ENCODE measurements at regions not wholly inside any gene's neighbourhood (a gene's known extent, or its start where the extent isn't known, plus 50 kb on each side); places are given as distances from the start of the nearest gene placed in this dataset.

DNA sequence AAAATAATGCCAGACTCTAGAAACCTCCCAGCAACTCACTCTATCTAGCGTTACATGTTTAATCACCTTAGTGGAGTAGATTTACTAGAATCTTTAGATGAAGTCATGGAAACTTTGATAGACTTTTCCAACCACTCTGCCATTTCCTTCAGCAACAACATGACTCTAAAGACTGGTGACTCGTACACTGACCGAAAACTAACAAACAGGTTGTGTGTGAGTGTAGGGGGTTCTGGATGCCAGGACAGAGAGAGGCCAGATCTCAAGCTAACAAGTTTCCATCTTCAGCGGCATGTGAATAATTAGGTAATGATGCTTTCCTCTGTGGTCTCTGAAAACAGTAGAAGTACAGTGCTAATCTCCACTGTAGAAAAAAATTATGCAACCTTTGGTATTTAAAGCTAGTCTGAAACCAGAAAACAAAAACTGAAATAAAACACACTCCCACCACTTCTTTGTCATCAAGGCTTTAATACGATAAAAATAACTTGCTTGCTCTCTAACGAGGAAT lies 286.4 kb downstream of the PRDM5 start:
- H3K27me3 Mint-ChIP-seq, result no peaks in the 10 kb centered on the region
- no peaks in the 10 kb centered on the region for H3K9me3 Mint-ChIP-seq
- H3K27ac Mint-ChIP-seq, result no peak overlapping the region
- H3K4me1 Mint-ChIP-seq, result peaks cover 9% of the 10 kb centered on the region
- H3K4me3 Mint-ChIP-seq, result no peak overlapping the region
- DNase-seq (no peak), ATAC-seq (peak; percentile 87)
- H3K36me3 Mint-ChIP-seq (ENCODE audit: low read depth), result no peaks in the 10 kb centered on the region

DNA sequence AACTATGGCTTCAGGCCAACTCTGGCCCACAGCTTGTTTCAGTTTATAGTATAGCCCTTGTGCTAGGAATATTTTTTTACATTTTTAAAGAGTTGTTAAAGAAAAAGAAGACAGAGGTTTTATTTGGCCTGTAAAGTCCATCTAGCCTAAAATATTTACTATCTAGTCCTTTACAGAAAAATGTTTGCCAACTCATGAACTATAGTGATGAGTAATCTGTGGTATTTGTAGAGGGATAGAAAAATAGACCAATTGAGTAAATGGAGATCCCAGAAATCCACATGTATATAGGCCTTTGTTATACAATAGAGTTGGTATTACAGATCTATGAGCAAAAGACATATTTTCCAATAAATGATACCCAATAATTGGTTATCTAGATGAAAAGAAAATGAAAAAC lies 288.7 kb downstream of the PRDM5 start:
- ATAC-seq (no peak), DNase-seq (no peak)
- no peaks in the 10 kb centered on the region for H3K27me3 Mint-ChIP-seq
- H3K4me1 Mint-ChIP-seq, result peaks cover 9% of the 10 kb centered on the region
- H3K36me3 Mint-ChIP-seq (ENCODE audit: low read depth), result no peaks in the 10 kb centered on the region
- H3K9me3 Mint-ChIP-seq, result peaks cover 3% of the 10 kb centered on the region
- no peak overlapping the region for H3K4me3 Mint-ChIP-seq
- H3K27ac Mint-ChIP-seq, result no peak overlapping the region

DNA sequence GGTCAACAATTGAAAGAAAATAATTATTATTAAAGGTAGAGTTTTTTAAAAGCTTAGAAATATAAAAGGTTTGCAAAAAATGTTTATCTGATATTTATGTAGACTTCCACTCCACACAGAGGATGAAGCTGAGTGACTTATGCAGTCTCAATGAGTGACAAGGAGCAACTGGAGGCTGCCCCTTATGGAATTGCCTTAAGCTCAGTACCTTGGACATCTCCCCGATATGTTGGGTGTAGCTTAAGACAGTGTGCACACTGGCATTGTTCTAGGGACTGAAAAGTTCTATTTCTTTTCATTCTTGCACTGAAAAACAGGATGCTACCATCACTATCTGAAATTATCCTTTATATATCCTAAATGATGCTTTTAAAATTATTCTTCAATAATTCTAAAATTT lies 292.1 kb downstream of the PRDM5 start:
- H3K27ac Mint-ChIP-seq, result no peak overlapping the region
- peaks cover 4% of the 10 kb centered on the region for H3K27me3 Mint-ChIP-seq
- no peak overlapping the region for H3K4me3 Mint-ChIP-seq
- peaks cover 25% of the 10 kb centered on the region for H3K9me3 Mint-ChIP-seq
- ATAC-seq (no peak), DNase-seq (no peak)
- no peaks in the 10 kb centered on the region for H3K36me3 Mint-ChIP-seq (ENCODE audit: low read depth)
- H3K4me1 Mint-ChIP-seq, result no peaks in the 10 kb centered on the region

DNA sequence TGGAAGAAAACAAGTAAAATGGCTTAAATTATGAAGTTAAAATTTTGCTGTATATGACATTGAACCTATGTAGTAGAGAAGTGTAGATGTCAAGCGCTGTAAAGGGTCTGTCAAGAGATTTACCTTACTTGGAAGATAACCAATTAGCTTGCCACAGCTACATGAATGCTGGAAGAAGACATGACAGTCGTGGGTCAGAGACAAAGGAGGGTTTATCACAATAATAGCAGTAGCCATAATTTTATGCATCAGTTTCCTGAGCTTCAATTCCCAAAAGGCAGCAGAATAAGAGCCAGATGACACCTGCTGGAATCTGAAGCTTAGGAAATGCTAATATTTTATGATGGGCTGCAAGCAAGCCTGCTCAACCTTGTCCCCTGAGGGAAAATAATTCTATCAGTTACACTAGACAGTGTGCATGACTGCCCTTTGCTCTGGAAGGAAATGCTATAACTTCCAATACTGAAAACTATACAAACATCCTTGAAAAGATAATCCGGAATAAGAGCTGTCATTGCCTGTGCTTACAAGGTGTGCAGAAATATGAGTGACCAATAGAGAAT lies 292.9 kb downstream of the PRDM5 start:
- Mint-ChIP-seq H3K36me3 (ENCODE audit: low read depth) (no peaks in the 10 kb centered on the region), H3K27ac (no peak overlapping the region), H3K27me3 (peaks cover 4% of the 10 kb centered on the region), H3K4me1 (no peaks in the 10 kb centered on the region), H3K9me3 (peaks cover 25% of the 10 kb centered on the region), H3K4me3 (no peak overlapping the region)
- no peak for DNase-seq
- ATAC-seq, result no peak

DNA sequence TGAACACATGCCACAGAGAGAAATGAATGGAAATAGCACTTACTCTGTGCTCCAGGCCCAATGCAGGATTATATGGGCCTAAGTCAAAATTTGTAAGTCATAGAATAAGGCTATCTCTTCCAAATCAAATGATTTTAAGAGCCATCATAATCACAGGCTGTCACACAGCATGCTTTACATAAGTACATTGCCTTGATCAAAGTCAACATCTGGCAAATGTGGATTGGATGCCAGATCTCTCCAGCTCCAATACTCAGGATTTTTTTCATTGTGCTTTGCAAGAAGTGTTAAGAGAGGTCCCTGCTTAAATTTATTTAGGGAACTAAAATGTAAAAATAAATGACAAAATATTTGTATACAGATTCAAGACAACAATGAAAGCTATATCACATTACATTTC lies 299.9 kb downstream of the PRDM5 start:
- no peaks in the 10 kb centered on the region for H3K4me1 Mint-ChIP-seq

DNA sequence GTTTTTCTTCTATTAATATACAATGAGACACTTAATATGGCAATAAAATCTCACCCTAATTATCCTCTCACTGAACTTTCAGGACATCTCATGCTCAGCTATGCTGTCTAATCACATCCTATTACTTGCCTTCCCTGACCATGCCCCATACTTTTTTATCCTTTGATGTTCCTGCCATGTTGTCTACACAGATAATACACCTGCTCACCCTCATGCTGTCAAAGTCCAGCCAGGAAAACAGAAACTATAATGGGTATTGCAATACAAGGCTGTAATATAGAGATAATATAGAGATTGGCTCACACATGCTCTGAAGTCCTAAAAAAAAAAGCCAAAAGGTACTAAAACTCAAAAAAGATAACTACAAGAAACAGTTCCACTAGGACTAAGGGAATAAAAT lies 305.4 kb downstream of the PRDM5 start:
- no peak for DNase-seq
- H3K36me3 Mint-ChIP-seq (ENCODE audit: low read depth), result no peaks in the 10 kb centered on the region
- no peaks in the 10 kb centered on the region for H3K9me3 Mint-ChIP-seq
- H3K27ac Mint-ChIP-seq, result no peak overlapping the region
- no peaks in the 10 kb centered on the region for H3K4me1 Mint-ChIP-seq
- peaks cover 2% of the 10 kb centered on the region for H3K27me3 Mint-ChIP-seq
- no peak overlapping the region for H3K4me3 Mint-ChIP-seq
- no peak for ATAC-seq

More for the DNA sequence above, 299.9 kb downstream of the PRDM5 start:
- peaks cover 7% of the 10 kb centered on the region for H3K27me3 Mint-ChIP-seq
- H3K36me3 Mint-ChIP-seq (ENCODE audit: low read depth), result no peaks in the 10 kb centered on the region
- peaks cover 13% of the 10 kb centered on the region for H3K9me3 Mint-ChIP-seq
- no peak overlapping the region for H3K4me3 Mint-ChIP-seq
- DNase-seq (no peak), ATAC-seq (no peak)
- H3K27ac Mint-ChIP-seq, result no peak overlapping the region

DNA sequence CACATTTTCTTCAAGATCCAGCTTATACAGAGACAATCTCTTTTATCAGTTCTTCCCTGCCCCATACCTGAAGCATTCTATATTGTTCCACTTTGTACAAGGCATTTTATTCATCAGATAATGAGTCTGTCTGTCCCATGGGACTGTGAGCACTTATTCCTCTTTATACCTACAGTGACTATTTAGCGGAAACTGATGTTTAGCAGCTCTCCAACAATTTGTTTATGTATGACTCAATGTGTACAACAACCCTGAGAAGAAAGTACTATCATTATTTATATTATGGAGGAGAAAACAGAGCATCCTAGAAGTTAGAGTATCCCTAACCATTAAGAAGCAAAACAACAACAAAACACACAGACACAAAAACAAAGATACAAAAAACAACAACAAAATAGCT lies 306.5 kb downstream of the PRDM5 start:
- Mint-ChIP-seq H3K36me3 (ENCODE audit: low read depth) (no peaks in the 10 kb centered on the region), H3K4me3 (no peak overlapping the region), H3K27me3 (peaks cover 2% of the 10 kb centered on the region), H3K27ac (no peak overlapping the region), H3K4me1 (no peaks in the 10 kb centered on the region), H3K9me3 (no peaks in the 10 kb centered on the region)
- ATAC-seq, result no peak
- DNase-seq, result no peak

DNA sequence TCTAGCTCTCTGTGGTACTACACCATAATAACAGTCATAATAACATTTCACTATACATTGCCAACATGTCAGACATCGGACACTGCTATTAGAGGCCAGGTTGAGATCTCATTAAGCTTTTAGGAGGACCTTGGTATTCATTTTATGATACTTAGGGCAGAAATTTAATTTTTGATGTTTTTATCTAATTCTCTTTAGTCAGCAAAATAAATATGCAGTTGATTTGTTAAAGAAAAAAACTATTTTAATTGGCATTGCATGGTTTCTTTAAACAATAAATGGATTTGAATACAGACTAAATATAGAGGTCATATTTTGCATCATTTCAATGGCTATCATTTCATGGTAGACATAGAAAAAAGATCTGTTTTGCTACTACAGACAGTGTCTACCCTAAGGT lies 308.7 kb downstream of the PRDM5 start:
- no peak overlapping the region for H3K4me3 Mint-ChIP-seq
- no peak for DNase-seq
- no peaks in the 10 kb centered on the region for H3K36me3 Mint-ChIP-seq (ENCODE audit: low read depth)
- H3K27me3 Mint-ChIP-seq, result peaks cover 2% of the 10 kb centered on the region
- H3K9me3 Mint-ChIP-seq, result no peaks in the 10 kb centered on the region
- H3K4me1 Mint-ChIP-seq, result no peaks in the 10 kb centered on the region
- H3K27ac Mint-ChIP-seq, result no peak overlapping the region
- ATAC-seq, result no peak

DNA sequence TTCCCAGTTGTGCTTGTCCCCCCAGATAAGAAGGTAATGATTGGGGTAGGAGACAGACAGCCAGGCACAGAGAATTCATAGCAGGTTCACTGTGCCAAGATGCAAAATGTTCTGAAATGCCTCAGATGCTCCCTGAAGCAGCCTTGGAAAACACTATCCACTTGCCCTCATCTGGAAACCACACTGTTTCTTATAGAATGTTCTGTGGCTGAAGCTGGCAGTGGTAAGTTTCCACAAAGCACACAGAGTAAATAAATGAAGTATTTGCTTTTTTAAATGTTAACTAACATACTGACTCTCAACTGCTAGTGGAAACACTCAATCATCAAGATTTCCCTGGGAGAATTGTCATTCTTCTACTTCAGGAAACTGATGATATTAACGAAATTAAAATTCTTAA lies 311.4 kb downstream of the PRDM5 start:
- DNase-seq, result no peak
- no peak overlapping the region for H3K4me3 Mint-ChIP-seq
- H3K4me1 Mint-ChIP-seq, result no peaks in the 10 kb centered on the region
- peaks cover 3% of the 10 kb centered on the region for H3K9me3 Mint-ChIP-seq
- ATAC-seq, result no peak
- H3K36me3 Mint-ChIP-seq (ENCODE audit: low read depth), result no peaks in the 10 kb centered on the region
- H3K27me3 Mint-ChIP-seq, result peaks cover 2% of the 10 kb centered on the region
- H3K27ac Mint-ChIP-seq, result no peak overlapping the region

DNA sequence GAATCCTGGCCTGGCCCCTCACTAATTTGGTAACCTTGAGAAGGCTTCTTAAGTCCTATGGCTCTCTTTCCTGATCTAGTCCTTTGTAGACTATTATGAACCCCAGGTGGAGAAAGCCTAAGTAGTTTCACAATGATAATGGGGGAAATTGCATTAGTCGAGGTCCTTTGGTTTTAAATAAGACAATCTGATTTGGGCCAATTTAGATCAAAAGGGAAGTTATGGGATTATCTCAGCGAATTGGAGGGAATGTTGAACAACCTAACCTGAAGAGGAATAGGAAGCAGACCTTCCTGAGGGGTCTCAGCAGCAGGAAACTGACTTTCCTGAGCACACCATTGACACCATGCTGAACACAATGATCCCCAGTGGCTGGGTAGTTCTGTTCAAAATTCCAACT lies 331.5 kb downstream of the PRDM5 start:
- Mint-ChIP-seq H3K27me3 (peaks cover 5% of the 10 kb centered on the region), H3K36me3 (ENCODE audit: low read depth) (no peaks in the 10 kb centered on the region)
- ATAC-seq, result no peak

DNA sequence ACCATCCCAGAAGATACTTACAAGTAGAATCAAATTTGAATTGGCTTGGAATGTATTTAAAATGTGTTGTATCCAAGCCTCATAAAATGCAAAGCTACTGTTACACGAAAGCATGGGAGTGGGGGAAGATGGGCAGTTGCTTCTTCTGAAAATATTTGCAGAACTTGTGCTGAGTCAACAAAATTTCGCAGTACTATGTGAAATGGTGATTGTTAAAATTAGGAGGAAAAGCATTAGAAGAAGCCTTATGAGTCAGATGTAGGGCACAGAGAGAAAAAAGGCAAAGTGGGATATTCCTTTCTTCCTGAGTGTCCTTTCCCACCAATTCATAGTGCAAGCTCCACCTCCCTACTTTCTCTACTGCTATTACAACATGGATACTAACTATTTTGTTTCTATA lies 332.7 kb downstream of the PRDM5 start:
- Mint-ChIP-seq H3K4me3 (no peak overlapping the region), H3K9me3 (no peaks in the 10 kb centered on the region), H3K27me3 (peaks cover 5% of the 10 kb centered on the region), H3K36me3 (ENCODE audit: low read depth) (no peaks in the 10 kb centered on the region), H3K27ac (no peak overlapping the region), H3K4me1 (no peaks in the 10 kb centered on the region)
- no peak for ATAC-seq
- no peak for DNase-seq

More for the DNA sequence above, 331.5 kb downstream of the PRDM5 start:
- H3K4me3 Mint-ChIP-seq, result no peak overlapping the region
- H3K4me1 Mint-ChIP-seq, result no peaks in the 10 kb centered on the region
- no peaks in the 10 kb centered on the region for H3K9me3 Mint-ChIP-seq
- no peak overlapping the region for H3K27ac Mint-ChIP-seq
- DNase-seq, result no peak

DNA sequence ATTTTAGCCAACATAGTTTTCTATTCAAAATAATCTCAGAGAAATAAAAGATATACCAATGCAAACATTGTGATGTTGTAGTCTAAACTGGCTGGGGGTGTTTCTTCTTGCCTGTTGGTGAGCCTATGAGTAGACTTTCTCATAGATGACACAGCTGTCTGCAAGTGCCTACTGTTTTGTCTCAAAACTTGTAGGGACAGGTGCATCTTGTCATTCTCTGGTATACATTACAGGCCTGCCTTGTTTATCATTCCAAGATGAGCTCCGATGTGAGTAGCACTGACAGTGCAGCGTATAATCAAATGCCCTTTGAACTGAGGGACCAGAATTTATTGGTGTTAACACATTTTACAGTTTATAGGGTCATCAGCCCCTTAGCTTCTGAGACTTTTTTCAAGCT lies 353.8 kb downstream of the PRDM5 start:
- no peaks in the 10 kb centered on the region for H3K4me1 Mint-ChIP-seq
- H3K27ac Mint-ChIP-seq, result no peak overlapping the region
- H3K4me3 Mint-ChIP-seq, result no peak overlapping the region
- ATAC-seq (no peak), DNase-seq (no peak)
- H3K27me3 Mint-ChIP-seq, result no peaks in the 10 kb centered on the region
- no peaks in the 10 kb centered on the region for H3K9me3 Mint-ChIP-seq
- no peaks in the 10 kb centered on the region for H3K36me3 Mint-ChIP-seq (ENCODE audit: low read depth)

DNA sequence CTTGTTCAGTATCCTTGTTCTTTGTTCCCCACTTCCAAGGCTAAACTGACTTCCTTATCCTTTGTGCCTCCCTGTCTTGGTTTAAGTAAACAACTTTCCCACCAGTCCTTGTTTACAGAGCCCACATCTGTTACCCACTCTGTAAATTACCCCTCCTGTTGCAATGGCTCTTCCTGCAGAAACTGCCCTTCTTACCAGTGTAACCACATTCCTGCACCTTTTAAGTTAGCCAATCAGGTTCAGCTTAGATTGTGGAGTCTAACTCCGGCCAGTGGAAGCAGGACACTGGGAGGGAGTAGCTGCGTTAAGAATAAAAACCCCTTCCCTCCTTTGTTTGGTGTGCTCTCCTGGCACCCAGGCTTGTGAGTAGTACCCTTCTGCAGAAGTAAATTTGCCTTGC lies 360.9 kb downstream of the PRDM5 start:
- H3K27me3 Mint-ChIP-seq, result no peaks in the 10 kb centered on the region
- no peak overlapping the region for H3K27ac Mint-ChIP-seq
- no peaks in the 10 kb centered on the region for H3K36me3 Mint-ChIP-seq (ENCODE audit: low read depth)
- peaks cover 26% of the 10 kb centered on the region for H3K9me3 Mint-ChIP-seq
- H3K4me3 Mint-ChIP-seq, result no peak overlapping the region
- no peak for ATAC-seq
- no peaks in the 10 kb centered on the region for H3K4me1 Mint-ChIP-seq
- DNase-seq, result no peak

DNA sequence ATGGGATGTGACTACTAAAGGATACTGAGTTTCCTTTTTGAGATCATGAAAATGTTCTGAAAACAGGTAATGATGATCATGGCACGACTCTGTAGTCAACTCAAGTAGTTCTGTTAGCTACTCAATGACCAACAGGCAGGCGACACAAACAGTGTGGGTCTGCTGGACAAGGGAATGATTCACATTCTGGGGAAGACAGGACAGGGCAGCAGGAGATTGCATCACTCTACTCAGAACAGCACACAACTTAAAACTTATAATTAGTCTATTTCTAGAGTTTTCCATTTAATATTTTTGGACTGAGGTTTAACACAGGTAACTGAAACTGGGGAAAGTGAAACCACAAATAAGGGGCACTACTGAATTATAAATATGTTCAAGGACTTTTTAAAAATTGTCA lies 365.2 kb downstream of the PRDM5 start:
- H3K27me3 Mint-ChIP-seq, result peaks cover 3% of the 10 kb centered on the region
- no peak overlapping the region for H3K27ac Mint-ChIP-seq
- no peaks in the 10 kb centered on the region for H3K4me1 Mint-ChIP-seq
- DNase-seq (no peak), ATAC-seq (no peak)
- no peaks in the 10 kb centered on the region for H3K36me3 Mint-ChIP-seq (ENCODE audit: low read depth)
- H3K9me3 Mint-ChIP-seq, result peaks cover 18% of the 10 kb centered on the region
- H3K4me3 Mint-ChIP-seq, result no peak overlapping the region

DNA sequence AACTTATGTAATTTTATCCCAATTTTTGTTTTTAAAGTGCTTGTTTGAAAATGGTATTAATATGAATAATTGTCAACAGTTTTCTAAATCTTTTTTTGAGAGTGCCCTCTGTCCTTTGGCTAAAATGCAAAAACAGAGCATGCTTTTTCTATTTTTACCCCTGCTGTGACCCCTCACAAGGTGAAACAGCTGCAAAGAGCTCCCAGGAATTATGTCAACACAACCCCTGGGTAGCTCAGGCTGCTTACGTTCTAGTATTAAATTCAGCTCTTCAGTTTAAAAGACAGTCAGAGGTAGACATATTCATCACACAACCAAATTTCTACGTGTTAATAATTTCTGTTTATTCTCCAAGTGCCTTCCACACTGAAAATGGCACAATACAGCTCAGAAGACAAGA lies 367.5 kb downstream of the PRDM5 start:
- peaks cover 3% of the 10 kb centered on the region for H3K27me3 Mint-ChIP-seq
- ATAC-seq, result no peak

DNA sequence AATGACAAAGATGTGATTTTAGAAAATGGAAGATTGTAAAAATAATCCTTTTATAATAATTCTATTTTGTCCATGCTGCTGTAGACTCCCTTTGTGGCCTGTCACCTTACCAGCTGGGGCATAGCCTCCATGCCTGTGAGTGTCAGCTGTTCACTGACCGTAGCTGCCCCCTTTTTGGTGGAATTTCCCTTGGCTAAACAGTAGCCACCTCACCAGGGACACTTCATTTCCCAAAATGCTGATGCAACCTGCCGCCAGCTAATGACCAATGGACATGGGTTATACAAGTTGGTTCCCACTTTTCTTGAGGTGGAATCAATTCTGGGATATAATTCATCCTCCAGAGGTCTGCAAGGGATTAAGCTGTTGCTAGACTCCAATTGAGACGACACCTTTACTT lies 368.4 kb downstream of the PRDM5 start:
- Mint-ChIP-seq H3K36me3 (ENCODE audit: low read depth) (no peaks in the 10 kb centered on the region), H3K9me3 (no peaks in the 10 kb centered on the region), H3K4me1 (no peaks in the 10 kb centered on the region), H3K27ac (no peak overlapping the region), H3K27me3 (peaks cover 3% of the 10 kb centered on the region), H3K4me3 (no peak overlapping the region)
- no peak for ATAC-seq
- DNase-seq, result no peak

More for the DNA sequence above, 367.5 kb downstream of the PRDM5 start:
- no peaks in the 10 kb centered on the region for H3K4me1 Mint-ChIP-seq
- H3K4me3 Mint-ChIP-seq, result no peak overlapping the region
- H3K36me3 Mint-ChIP-seq (ENCODE audit: low read depth), result no peaks in the 10 kb centered on the region
- DNase-seq, result no peak
- H3K9me3 Mint-ChIP-seq, result no peaks in the 10 kb centered on the region
- no peak overlapping the region for H3K27ac Mint-ChIP-seq
